Spleen (tissue), 7 donors: ENCODE measurements at regions not wholly inside any gene's neighbourhood (a gene's known extent, or its start where the extent isn't known, plus 50 kb on each side); places are given as distances from the start of the nearest gene placed in this dataset.

Source experiments
- POLR2A ChIP-seq, 3 donors: fragments of 450-650 bp; IDR thresholded peaks; one replicate each; pipeline ENCODE4 v1.5.1; 2017; ENCODE audit warnings: antibody characterized with exemption in 3 of 3, mild to moderate bottlenecking in 1 of 3
- TF ChIP-seq, protein P1 (sequence below), 11 experiments: fragments of 200-600 bp in 7 of 11; fragments of 450-650 bp in 4 of 11; sonication (generic) in 4 of 11; IDR thresholded peaks in 8 of 11; conservative IDR thresholded peaks in 3 of 11; 1 replicate in 7 of 11; 2 replicates in 4 of 11; pipeline versions ENCODE4 v1.4.0 to v1.8.0; 2016 to 2021; ENCODE audit warnings: antibody characterized with exemption in 11 of 11, inconsistent platforms in 4 of 11, mild to moderate bottlenecking in 1 of 11
- donor health status: DM: no; HTN: no; CAD: no; lungs with moderate emphysema.
- donor health status: DM: no; HTN: no; CAD: no.
- donor health status: DM: no; HTN: no; CAD: no.

DNA sequence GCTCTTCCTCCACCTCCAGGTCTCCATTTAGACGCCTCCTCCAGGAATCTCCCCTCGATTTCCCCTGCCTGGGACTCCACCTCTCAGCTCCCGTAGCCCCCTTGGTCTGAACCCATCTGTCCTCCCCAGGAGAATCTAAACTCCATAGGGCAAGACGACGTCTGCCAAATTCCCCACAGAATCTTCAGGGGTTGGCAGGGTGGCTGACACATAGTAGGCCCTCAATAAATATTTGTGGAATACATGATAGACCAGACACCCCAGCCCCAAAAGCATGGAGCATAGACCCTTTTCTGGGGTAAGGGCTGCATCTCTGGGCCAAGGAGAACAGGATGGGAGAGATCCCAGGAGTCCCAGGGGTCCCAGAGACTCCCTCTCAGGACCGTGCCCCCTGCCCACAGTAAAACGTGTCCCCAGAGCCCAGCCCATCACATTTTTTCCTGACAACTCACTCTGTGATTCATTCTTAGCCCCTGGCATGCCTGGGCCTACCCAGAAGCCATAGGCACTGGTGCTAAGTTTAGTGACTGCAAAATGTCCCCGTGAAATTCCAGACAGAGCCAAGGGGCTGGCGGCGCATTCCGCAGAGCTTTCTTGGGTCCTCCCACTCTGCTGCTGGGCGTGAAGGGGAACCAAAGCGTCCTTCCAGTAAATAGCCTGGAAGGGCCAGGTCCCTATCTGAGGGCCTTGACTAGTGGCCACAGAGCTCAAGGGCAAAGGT lies 78.0 kb upstream of the SLC6A6 start:
- TF ChIP-seq POLR2A (IDR thresholded peaks at IDR 0.05), result no peak
- TF ChIP-seq, protein P1, sequence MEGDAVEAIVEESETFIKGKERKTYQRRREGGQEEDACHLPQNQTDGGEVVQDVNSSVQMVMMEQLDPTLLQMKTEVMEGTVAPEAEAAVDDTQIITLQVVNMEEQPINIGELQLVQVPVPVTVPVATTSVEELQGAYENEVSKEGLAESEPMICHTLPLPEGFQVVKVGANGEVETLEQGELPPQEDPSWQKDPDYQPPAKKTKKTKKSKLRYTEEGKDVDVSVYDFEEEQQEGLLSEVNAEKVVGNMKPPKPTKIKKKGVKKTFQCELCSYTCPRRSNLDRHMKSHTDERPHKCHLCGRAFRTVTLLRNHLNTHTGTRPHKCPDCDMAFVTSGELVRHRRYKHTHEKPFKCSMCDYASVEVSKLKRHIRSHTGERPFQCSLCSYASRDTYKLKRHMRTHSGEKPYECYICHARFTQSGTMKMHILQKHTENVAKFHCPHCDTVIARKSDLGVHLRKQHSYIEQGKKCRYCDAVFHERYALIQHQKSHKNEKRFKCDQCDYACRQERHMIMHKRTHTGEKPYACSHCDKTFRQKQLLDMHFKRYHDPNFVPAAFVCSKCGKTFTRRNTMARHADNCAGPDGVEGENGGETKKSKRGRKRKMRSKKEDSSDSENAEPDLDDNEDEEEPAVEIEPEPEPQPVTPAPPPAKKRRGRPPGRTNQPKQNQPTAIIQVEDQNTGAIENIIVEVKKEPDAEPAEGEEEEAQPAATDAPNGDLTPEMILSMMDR (IDR thresholded peaks at IDR 0.05 in 8 of 11, conservative IDR thresholded peaks at IDR 0.05 in 3 of 11), result no peak
